ENCODE measurements at regions not wholly inside any gene's neighbourhood (a gene's known extent, or its start where the extent isn't known, plus 50 kb on each side); places are given as distances from the start of the nearest gene placed in this dataset.

GRCh38 chr3:103127737-103128136 lies 692.9 kb downstream of the ZPLD1 start:
- TF ChIP-seq CTCF (optimal IDR thresholded peaks at IDR 0.05 in 1 of 3, IDR thresholded peaks at IDR 0.05 in 1 of 3, conservative IDR thresholded peaks at IDR 0.05 in 1 of 3; ENCODE audit: extremely low read depth in 1 of 3, insufficient read depth in 2 of 3, low read length in 3 of 3) (no peak), EZH2 (IDR thresholded peaks at IDR 0.05; ENCODE audit: low read length) (no peak)
